SK-N-MC (cell line): ENCODE measurements at regions not wholly inside any gene's neighbourhood (a gene's known extent, or its start where the extent isn't known, plus 50 kb on each side); places are given as distances from the start of the nearest gene placed in this dataset.

ENCODE experiments used
- DNase-seq: peaks from one replicate; pipeline ENCODE4 v3.0.0-alpha.2; 2011; ENCODE audit warnings: low read depth, low spot score
- H3K27ac ChIP-seq: fragments of 200-600 bp; sonication (generic); 2 replicates; pipeline ENCODE4 v1.5.1; 2016; ENCODE audit warnings: mixed run types
- H3K36me3 ChIP-seq: fragments of 200-600 bp; sonication (generic); 2 replicates; pipeline ENCODE4 v1.6.1; 2017; ENCODE audit warnings: antibody characterized with exemption, low read length, mixed read lengths; ENCODE audit not compliant: insufficient read depth
- H3K4me3 ChIP-seq: fragments of 200-600 bp; sonication (generic); 2 replicates; pipeline ENCODE4 v1.5.1; 2016
- H3K9ac ChIP-seq: fragments of 200-600 bp; sonication (generic); 2 replicates; pipeline ENCODE4 v1.8.0; 2017; ENCODE audit warnings: mixed run types, mixed read lengths; ENCODE audit not compliant: insufficient read length
- H3K9me3 ChIP-seq: fragments of 200-600 bp; sonication (generic); 2 replicates; pipeline ENCODE4 v1.6.1; 2017; ENCODE audit warnings: low read depth, mild to moderate bottlenecking, antibody characterized with exemption, low read length, moderate library complexity, mixed read lengths
- EZH2 ChIP-seq: fragments of 200-600 bp; sonication (generic); IDR thresholded peaks from one replicate; pipeline ENCODE4 v1.6.1; 2017; ENCODE audit warnings: antibody characterized with exemption
- FOXP2 ChIP-seq: optimal IDR thresholded peaks from 2 replicates; pipeline ENCODE3; 2011; ENCODE audit warnings: mild to moderate bottlenecking, moderate library complexity; ENCODE audit not compliant: insufficient read depth; ENCODE audit errors: extremely low read length, control extremely low read depth
- POLR2AphosphoS5 ChIP-seq: IDR thresholded peaks from 2 replicates; pipeline ENCODE4 v1.6.1; 2012; ENCODE audit warnings: mild to moderate bottlenecking, low read depth, low read length, borderline replicate concordance

DNA sequence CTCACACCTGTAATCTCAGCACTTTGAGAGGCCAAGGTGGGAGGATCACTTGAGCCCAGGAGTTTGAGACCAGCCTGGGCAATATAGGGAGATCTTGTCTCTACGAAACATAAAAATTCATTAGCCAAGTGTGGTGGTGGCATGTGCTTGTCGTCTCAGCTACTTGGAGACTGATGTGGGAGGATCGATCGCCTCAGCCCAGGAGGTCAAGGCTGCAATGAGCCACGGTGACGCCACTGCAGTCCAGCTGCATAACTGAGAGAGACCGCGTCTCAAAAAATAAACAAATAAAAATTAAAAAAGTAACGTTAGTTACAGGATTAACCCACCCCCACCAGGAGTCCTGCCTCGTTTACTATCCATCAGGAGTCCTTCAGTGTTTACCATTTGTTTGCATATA, 345.1 kb downstream of the BTBD3 start:
- TF ChIP-seq FOXP2 = no peak
- TF ChIP-seq EZH2 = no peak
- TF ChIP-seq POLR2AphosphoS5 = no peak
- Histone ChIP-seq H3K27ac (no peak overlapping the region), H3K36me3 (no peaks in the 10 kb centered on the region), H3K9ac (no peak overlapping the region), H3K4me3 (no peak overlapping the region), H3K9me3 (no peaks in the 10 kb centered on the region)
- no peak for DNase-seq

DNA sequence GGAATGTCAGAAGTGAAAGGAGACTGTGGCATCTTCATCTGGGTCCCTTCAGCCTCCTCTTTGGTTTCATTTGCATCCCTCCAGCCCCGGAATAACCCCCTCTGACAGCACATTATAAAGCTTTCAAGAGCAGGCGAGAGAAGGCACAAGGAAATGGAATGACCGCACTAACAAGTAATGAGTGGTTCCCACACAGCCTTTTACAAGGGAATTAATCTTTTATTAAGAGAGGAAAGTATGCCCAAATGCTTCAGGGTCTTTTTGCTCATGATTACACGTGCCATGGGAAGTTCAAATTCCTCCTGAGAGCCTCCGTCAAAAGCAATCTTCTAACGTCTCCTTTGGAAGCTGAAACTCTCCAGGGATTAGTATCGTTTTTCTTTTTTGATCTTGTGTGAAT, 347.0 kb downstream of the BTBD3 start:
- DNase-seq = no peak
- H3K4me3 ChIP-seq = no peak overlapping the region
- TF ChIP-seq POLR2AphosphoS5 = no peak
- no peak overlapping the region for H3K9ac ChIP-seq
- H3K27ac ChIP-seq = no peak overlapping the region
- no peaks in the 10 kb centered on the region for H3K9me3 ChIP-seq
- H3K36me3 ChIP-seq = no peaks in the 10 kb centered on the region

DNA sequence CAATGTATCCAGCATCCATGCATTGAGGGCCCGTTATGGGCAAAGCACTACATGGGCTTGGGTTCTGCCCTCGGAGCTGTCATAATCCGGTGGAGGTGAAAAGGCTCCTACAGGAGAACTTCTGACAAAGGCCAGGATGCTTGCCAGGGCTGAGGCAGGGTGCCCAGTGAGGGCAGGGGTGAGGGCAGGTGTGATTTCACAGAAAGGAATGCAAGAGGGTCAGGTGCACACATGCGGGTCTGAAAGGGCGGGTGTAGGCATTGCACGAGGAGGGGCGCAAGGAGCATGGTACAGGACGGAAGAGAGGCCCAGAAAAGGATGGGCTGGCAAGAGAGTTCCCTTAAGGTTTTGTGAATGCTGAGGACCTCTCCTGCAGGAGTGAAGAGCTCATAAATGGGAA, 348.0 kb downstream of the BTBD3 start:
- no peak for DNase-seq
- no peak for TF ChIP-seq EZH2
- TF ChIP-seq FOXP2 = no peak
- no peak for TF ChIP-seq POLR2AphosphoS5

DNA sequence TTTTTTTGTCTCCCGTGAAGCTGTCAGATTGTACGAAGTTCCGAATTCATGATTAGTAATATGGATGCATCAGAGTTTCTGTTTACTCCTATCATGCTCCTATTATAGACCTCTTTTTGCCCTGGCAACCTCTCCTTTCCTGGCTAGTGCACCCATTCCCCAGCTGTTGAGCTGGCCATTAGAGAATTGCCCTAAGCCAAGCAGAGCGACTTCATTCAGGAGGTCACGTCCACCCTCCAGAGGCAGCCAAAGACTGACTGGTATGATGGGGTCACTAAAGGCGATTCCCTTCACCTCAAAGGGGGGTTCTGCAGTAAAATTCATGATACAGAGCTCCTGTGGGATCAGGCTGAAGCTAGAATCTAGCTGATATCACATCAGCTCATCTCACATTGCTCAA, 351.9 kb downstream of the BTBD3 start:
- no peaks in the 10 kb centered on the region for H3K36me3 ChIP-seq
- H3K9ac ChIP-seq = no peak overlapping the region
- H3K27ac ChIP-seq = no peak overlapping the region
- TF ChIP-seq EZH2 = no peak
- DNase-seq = no peak
- no peaks in the 10 kb centered on the region for H3K9me3 ChIP-seq
- no peak overlapping the region for H3K4me3 ChIP-seq

More for the DNA sequence above, 348.0 kb downstream of the BTBD3 start:
- H3K4me3 ChIP-seq = no peak overlapping the region
- H3K9ac ChIP-seq = no peak overlapping the region
- no peak overlapping the region for H3K27ac ChIP-seq
- H3K9me3 ChIP-seq = no peaks in the 10 kb centered on the region
- H3K36me3 ChIP-seq = no peaks in the 10 kb centered on the region

DNA sequence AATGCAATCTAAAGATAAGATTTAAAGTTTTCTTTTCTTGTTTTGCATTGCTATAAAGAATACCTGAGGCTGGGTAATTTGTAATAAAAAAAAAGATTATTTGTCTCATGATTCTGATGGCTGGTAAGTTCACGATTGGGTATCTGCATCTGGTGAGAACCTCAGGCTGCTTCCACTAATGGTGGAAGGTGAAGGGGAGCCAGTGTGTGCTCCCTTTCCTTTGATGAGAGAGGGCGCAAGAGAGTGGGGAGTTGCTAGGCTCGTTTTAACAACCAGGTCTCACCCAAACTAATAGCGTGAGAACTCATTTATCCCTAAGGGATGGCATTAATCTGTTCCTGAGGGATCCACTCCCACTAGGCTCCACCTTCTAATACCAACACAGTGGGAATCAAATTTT, 353.2 kb downstream of the BTBD3 start:
- H3K27ac ChIP-seq = no peak overlapping the region
- no peak overlapping the region for H3K9ac ChIP-seq
- no peak overlapping the region for H3K4me3 ChIP-seq
- DNase-seq = no peak
- no peaks in the 10 kb centered on the region for H3K9me3 ChIP-seq
- H3K36me3 ChIP-seq = no peaks in the 10 kb centered on the region
- TF ChIP-seq POLR2AphosphoS5 (no peak), FOXP2 (no peak), EZH2 (no peak)

DNA sequence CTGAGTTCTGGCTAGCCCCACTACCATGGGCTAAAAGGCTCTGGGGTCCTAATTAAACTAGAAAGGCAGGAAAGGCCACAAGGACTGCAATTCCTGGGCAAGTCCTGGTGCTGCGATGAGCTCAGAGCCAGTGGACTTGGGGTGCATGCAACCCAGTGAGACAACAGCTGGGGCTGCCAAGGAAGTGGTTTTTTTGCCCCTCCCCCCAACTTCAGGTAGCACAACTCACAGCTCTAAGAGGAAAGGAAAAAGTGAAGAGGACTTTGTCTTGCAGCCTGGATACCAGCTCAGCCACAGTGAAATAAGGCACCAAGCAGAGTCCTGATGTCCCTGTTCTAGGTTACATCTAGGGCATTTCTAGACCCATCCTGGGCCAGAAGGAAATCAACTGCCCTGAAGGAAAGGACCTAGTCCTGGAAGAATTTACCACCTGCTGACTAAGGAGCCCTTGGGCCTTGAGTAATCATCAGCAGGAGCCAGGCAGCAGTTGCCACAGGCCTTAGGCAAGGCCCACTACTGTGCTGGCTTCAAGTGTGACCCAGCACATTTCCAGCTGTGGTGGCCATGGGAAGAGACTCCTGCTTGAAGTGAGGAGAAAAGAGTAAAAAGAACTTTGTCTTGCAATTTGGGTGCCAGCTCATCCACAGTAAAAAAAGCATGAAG, 358.4 kb downstream of the BTBD3 start:
- no peaks in the 10 kb centered on the region for H3K36me3 ChIP-seq
- H3K27ac ChIP-seq = no peak overlapping the region
- no peak for DNase-seq
- no peak overlapping the region for H3K9ac ChIP-seq
- H3K4me3 ChIP-seq = no peak overlapping the region
- H3K9me3 ChIP-seq = no peaks in the 10 kb centered on the region
- no peak for TF ChIP-seq FOXP2
- no peak for TF ChIP-seq EZH2
- no peak for TF ChIP-seq POLR2AphosphoS5

DNA sequence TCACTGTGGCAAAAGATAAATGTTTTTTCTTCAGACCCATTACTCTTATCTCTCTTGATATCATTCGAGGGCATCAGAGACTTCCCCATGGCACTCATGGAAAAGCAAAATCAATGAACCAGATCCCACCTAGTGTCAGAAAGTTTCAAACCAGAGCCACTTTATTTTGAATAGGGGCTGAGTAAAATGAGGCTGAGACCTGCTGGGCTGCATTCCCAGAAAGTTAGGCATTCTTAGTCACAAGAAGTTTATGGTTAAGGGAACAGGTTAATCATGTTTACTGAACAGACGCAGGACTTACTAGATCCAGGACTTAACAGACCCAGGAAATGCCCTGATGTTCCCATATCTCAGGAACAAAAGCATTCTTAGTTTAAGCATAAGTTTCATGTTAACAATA, 369.9 kb downstream of the BTBD3 start:
- Histone ChIP-seq H3K36me3 (no peaks in the 10 kb centered on the region), H3K27ac (no peak overlapping the region), H3K4me3 (no peak overlapping the region), H3K9ac (no peak overlapping the region), H3K9me3 (no peaks in the 10 kb centered on the region)
- TF ChIP-seq POLR2AphosphoS5 = no peak
- no peak for DNase-seq

DNA sequence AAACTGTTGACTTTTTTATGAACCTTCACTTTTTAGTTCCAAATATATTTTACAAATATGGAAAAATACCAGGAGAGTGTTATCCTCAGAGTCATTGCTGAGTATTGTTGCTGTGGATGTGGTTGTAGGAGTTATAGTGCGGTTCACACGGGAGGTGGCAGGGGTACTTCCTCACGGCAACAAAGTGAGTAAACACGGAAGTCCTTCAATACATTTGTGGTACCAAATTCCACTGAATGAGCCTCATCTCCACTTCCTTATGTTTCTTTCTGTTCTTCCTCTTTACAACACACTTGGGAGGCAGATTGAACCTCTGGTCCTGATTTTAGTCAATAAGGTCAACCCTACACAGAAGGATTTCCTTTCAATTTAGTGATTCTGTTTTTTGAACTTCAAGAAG, 371.8 kb downstream of the BTBD3 start:
- H3K9ac ChIP-seq = no peak overlapping the region
- H3K27ac ChIP-seq = no peak overlapping the region
- no peak overlapping the region for H3K4me3 ChIP-seq
- no peak for DNase-seq
- TF ChIP-seq POLR2AphosphoS5 = no peak
- TF ChIP-seq FOXP2 = no peak
- no peak for TF ChIP-seq EZH2
- H3K36me3 ChIP-seq = no peaks in the 10 kb centered on the region
- no peaks in the 10 kb centered on the region for H3K9me3 ChIP-seq

DNA sequence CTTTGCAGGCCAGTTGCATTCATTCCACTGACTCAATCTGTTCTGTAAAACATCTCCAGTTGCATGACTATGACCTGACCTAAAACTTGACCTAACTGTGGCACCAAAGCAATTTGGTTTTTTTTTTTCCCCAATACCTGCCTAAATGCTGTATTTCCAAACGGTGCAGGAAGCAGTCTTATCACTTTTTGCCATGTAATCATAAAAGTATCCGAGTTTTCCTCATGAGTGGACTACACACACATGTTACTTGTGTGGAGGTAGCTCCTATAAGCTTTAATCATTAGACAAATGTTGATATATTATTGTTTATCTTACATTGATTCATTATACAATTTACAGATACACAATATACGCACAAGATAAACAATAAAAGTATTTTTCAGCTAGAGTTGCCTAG, 373.7 kb downstream of the BTBD3 start:
- H3K9ac ChIP-seq = no peak overlapping the region
- H3K36me3 ChIP-seq = no peaks in the 10 kb centered on the region
- no peak overlapping the region for H3K4me3 ChIP-seq
- no peak overlapping the region for H3K27ac ChIP-seq
- TF ChIP-seq FOXP2 (no peak), POLR2AphosphoS5 (no peak), EZH2 (no peak)
- no peak for DNase-seq
- H3K9me3 ChIP-seq = no peaks in the 10 kb centered on the region
